Liver (tissue), 7 donors: ENCODE measurements at regions not wholly inside any gene's neighbourhood (a gene's known extent, or its start where the extent isn't known, plus 50 kb on each side); places are given as distances from the start of the nearest gene placed in this dataset.

ENCODE experiments used
- DNase-seq: peaks from one replicate; pipeline ENCODE4 v3.0.0-alpha.2; 2017; ENCODE audit warnings: low spot score
- H3K27ac ChIP-seq, 2 donors: one replicate each; pipeline ENCODE4 v1.7.0; 2013; ENCODE audit warnings: inconsistent platforms in 2 of 2, low read length in 2 of 2, control low read depth in 1 of 2, low read depth in 1 of 2, mild to moderate bottlenecking in 1 of 2
- H3K27me3 ChIP-seq, 4 donors: one replicate each; pipeline versions ENCODE4 v1.6.1 to v1.7.0; 2013; ENCODE audit warnings: low read length in 3 of 4, inconsistent platforms in 1 of 4, mild to moderate bottlenecking in 1 of 4, moderate library complexity in 1 of 4; ENCODE audit not compliant: control insufficient read depth in 4 of 4, insufficient read depth in 4 of 4
- H3K36me3 ChIP-seq, 4 donors: one replicate each; pipeline versions ENCODE4 v1.6.1 to v1.7.0; 2013; ENCODE audit warnings: low read length in 3 of 4, mild to moderate bottlenecking in 3 of 4, low read depth in 1 of 4, moderate library complexity in 1 of 4; ENCODE audit not compliant: control insufficient read depth in 4 of 4, insufficient read depth in 3 of 4
- H3K4me1 ChIP-seq, 4 donors: one replicate each; pipeline versions ENCODE4 v1.6.1 to v1.7.0; 2013; ENCODE audit warnings: low read length in 3 of 4, mild to moderate bottlenecking in 3 of 4, moderate library complexity in 1 of 4; ENCODE audit not compliant: control insufficient read depth in 4 of 4, insufficient read depth in 4 of 4
- H3K4me3 ChIP-seq, 3 donors: one replicate each; pipeline versions ENCODE4 v1.6.1 to v1.7.0; 2013; ENCODE audit warnings: low read length in 3 of 3, control low read depth in 1 of 3, low read depth in 1 of 3, mild to moderate bottlenecking in 1 of 3
- H3K9ac ChIP-seq, 2 donors: one replicate each; pipeline ENCODE4 v1.7.0; 2013; ENCODE audit warnings: low read length in 2 of 2, mild to moderate bottlenecking in 2 of 2, moderate library complexity in 2 of 2, control low read depth in 1 of 2, low read depth in 1 of 2
- H3K9me3 ChIP-seq, 4 donors: one replicate each; pipeline versions ENCODE4 v1.6.1 to v1.7.0; 2013; ENCODE audit warnings: low read length in 3 of 4; ENCODE audit not compliant: control insufficient read depth in 4 of 4
- EGR1 ChIP-seq, 2 donors: IDR thresholded peaks; 2 replicates each; pipeline ENCODE4 v1.6.1; 2016 to 2018; ENCODE audit warnings: antibody characterized with exemption in 2 of 2, low read depth in 2 of 2
- FOXA2 ChIP-seq: IDR thresholded peaks from 2 replicates; pipeline ENCODE4 v1.6.1; 2016; ENCODE audit warnings: antibody characterized with exemption
- GABPA ChIP-seq, 2 donors: IDR thresholded peaks in 1 of 2; conservative IDR thresholded peaks in 1 of 2; 2 replicates each; pipeline ENCODE4 v1.6.1; 2016; ENCODE audit warnings: antibody characterized with exemption in 2 of 2, mild to moderate bottlenecking in 1 of 2, moderate library complexity in 1 of 2
- HNF4A ChIP-seq, 2 donors: conservative IDR thresholded peaks; 2 replicates each; pipeline ENCODE4 v1.6.1; 2016; ENCODE audit warnings: antibody characterized with exemption in 2 of 2, mild to moderate bottlenecking in 2 of 2
- HNF4G ChIP-seq: IDR thresholded peaks from 2 replicates; pipeline ENCODE4 v1.6.1; 2016; ENCODE audit warnings: antibody characterized with exemption
- JUND ChIP-seq, 2 donors: IDR thresholded peaks; 2 replicates each; pipeline ENCODE4 v1.6.1; 2016; ENCODE audit warnings: antibody characterized with exemption in 2 of 2
- MAX ChIP-seq: IDR thresholded peaks from 2 replicates; pipeline ENCODE4 v1.6.1; 2016; ENCODE audit warnings: antibody characterized with exemption
- RAD21 ChIP-seq, 2 donors: IDR thresholded peaks; 2 replicates each; pipeline ENCODE4 v1.6.1; 2016; ENCODE audit warnings: antibody characterized with exemption in 2 of 2, mild to moderate bottlenecking in 2 of 2
- SP1 ChIP-seq: IDR thresholded peaks from 2 replicates; pipeline ENCODE4 v1.6.1; 2018; ENCODE audit warnings: antibody characterized with exemption, mild to moderate bottlenecking
- TAF1 ChIP-seq: conservative IDR thresholded peaks from 2 replicates; pipeline ENCODE4 v1.6.1; 2016; ENCODE audit warnings: antibody characterized with exemption, mild to moderate bottlenecking
- YY1 ChIP-seq: IDR thresholded peaks from 2 replicates; pipeline ENCODE4 v1.6.1; 2016; ENCODE audit warnings: antibody characterized with exemption, mild to moderate bottlenecking
- WGBS: extraction: QIAGEN DNeasy Blood & Tissue Kit; methylation state at CpG from one replicate; pipeline ENCODE4 v1.1.7; 2013; 5-methylcytosine and 5-hydroxymethylcytosine counted together
- TF ChIP-seq, protein P1 (sequence below): IDR thresholded peaks from 2 replicates; pipeline ENCODE4 v1.6.1; 2016; ENCODE audit warnings: antibody characterized with exemption
- TF ChIP-seq, protein P2 (sequence below): IDR thresholded peaks from 2 replicates; pipeline ENCODE4 v1.6.1; 2016; ENCODE audit warnings: antibody characterized with exemption
- TF ChIP-seq, protein P3 (sequence below): IDR thresholded peaks from 2 replicates; pipeline ENCODE4 v1.6.1; 2016; ENCODE audit warnings: antibody characterized with exemption, mild to moderate bottlenecking
- donor health status: healthy.
- donor health status: healthy.
- donor health status: healthy.
- donor health status: healthy.

DNA sequence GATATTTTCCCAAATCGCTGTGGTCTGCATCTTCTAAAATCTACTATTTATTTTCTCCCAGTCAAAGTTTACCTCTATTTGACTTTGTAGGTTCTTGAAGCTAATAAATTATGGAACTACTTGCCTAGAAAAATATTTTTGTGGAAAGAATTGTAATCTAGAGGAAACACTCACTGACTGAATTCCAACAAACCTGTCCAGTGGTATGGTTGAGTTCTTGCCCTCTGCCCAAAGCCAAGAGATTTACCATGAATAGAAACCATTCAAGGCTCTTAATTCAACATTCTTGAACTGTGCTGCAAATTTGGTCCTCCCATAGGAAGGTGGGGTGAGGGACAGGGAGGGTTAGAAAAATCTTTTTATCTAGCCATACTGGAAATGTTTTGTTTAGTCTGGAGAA lies 233.9 kb upstream of the MAP3K1 start:
- Histone ChIP-seq H3K9me3 (peaks cover 0 to 2% (median 0%) of the 10 kb centered on the region in 4 donors), H3K27ac (no peak overlapping the region), H3K27me3 (no peaks in the 10 kb centered on the region), H3K4me3 (no peak overlapping the region), H3K9ac (no peak overlapping the region), H3K36me3 (no peaks in the 10 kb centered on the region), H3K4me1 (peaks cover 0 to 4% (median 3%) of the 10 kb centered on the region in 4 donors)
- 85% methylated on average over 1 of the region's 1 CpG for WGBS
- no peak for DNase-seq
- TF ChIP-seq HNF4G, result no peak
- TF ChIP-seq HNF4A (conservative IDR thresholded peaks at IDR 0.05), result no peak
- TF ChIP-seq MAX, result no peak
- no peak for TF ChIP-seq YY1
- no peak for TF ChIP-seq GABPA (IDR thresholded peaks at IDR 0.05 in 1 of 2, conservative IDR thresholded peaks at IDR 0.05 in 1 of 2)
- no peak for TF ChIP-seq EGR1 (IDR thresholded peaks at IDR 0.05; ENCODE audit: low read depth in 2 of 2)
- TF ChIP-seq, protein P1, sequence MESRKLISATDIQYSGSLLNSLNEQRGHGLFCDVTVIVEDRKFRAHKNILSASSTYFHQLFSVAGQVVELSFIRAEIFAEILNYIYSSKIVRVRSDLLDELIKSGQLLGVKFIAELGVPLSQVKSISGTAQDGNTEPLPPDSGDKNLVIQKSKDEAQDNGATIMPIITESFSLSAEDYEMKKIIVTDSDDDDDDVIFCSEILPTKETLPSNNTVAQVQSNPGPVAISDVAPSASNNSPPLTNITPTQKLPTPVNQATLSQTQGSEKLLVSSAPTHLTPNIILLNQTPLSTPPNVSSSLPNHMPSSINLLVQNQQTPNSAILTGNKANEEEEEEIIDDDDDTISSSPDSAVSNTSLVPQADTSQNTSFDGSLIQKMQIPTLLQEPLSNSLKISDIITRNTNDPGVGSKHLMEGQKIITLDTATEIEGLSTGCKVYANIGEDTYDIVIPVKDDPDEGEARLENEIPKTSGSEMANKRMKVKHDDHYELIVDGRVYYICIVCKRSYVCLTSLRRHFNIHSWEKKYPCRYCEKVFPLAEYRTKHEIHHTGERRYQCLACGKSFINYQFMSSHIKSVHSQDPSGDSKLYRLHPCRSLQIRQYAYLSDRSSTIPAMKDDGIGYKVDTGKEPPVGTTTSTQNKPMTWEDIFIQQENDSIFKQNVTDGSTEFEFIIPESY, result no peak
- TF ChIP-seq FOXA2, result no peak
- TF ChIP-seq, protein P2, sequence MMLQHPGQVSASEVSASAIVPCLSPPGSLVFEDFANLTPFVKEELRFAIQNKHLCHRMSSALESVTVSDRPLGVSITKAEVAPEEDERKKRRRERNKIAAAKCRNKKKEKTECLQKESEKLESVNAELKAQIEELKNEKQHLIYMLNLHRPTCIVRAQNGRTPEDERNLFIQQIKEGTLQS, result no peak
- TF ChIP-seq JUND (IDR thresholded peaks at IDR 0.05), result no peak

GRCh38 chr5:56580864-56581263 lies 234.5 kb upstream of the MAP3K1 start:
- Histone ChIP-seq H3K27me3 (no peaks in the 10 kb centered on the region), H3K4me3 (no peak overlapping the region), H3K4me1 (peaks cover 0 to 3% (median under 1%) of the 10 kb centered on the region in 4 donors), H3K27ac (no peak overlapping the region), H3K9ac (no peak overlapping the region), H3K36me3 (no peaks in the 10 kb centered on the region), H3K9me3 (peaks cover 0 to 2% (median 0%) of the 10 kb centered on the region in 4 donors)
- no peak for DNase-seq
- WGBS, result 95% methylated on average over 2 of the region's 2 CpGs
- TF ChIP-seq HNF4A (conservative IDR thresholded peaks at IDR 0.05), result no peak
- no peak for TF ChIP-seq SP1

DNA sequence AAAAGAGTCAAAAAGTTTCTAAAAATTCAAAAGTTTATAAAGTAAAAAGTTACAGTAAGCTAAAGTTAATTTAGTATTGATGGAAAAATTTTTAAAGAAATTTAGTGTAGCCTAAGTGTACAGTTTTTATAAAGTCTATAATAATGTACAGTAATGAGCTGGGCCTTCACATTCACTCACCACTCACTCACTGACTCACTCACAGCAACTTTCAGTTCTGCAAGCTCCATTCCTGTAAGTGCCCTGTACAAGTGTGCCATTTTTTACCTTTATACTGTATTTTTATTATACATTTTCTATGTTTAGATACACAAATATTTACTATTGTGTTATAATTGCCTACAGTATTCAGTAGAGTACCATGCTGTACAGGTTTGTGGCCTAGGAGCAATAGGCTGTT lies 239.5 kb upstream of the MAP3K1 start:
- Histone ChIP-seq H3K4me1 (no peaks in the 10 kb centered on the region), H3K36me3 (no peaks in the 10 kb centered on the region), H3K27me3 (no peaks in the 10 kb centered on the region), H3K9me3 (no peaks in the 10 kb centered on the region), H3K9ac (no peak overlapping the region), H3K27ac (no peak overlapping the region), H3K4me3 (no peak overlapping the region)
- no peak for TF ChIP-seq RAD21 (IDR thresholded peaks at IDR 0.05)
- TF ChIP-seq, protein P1, result no peak
- TF ChIP-seq, protein P3, sequence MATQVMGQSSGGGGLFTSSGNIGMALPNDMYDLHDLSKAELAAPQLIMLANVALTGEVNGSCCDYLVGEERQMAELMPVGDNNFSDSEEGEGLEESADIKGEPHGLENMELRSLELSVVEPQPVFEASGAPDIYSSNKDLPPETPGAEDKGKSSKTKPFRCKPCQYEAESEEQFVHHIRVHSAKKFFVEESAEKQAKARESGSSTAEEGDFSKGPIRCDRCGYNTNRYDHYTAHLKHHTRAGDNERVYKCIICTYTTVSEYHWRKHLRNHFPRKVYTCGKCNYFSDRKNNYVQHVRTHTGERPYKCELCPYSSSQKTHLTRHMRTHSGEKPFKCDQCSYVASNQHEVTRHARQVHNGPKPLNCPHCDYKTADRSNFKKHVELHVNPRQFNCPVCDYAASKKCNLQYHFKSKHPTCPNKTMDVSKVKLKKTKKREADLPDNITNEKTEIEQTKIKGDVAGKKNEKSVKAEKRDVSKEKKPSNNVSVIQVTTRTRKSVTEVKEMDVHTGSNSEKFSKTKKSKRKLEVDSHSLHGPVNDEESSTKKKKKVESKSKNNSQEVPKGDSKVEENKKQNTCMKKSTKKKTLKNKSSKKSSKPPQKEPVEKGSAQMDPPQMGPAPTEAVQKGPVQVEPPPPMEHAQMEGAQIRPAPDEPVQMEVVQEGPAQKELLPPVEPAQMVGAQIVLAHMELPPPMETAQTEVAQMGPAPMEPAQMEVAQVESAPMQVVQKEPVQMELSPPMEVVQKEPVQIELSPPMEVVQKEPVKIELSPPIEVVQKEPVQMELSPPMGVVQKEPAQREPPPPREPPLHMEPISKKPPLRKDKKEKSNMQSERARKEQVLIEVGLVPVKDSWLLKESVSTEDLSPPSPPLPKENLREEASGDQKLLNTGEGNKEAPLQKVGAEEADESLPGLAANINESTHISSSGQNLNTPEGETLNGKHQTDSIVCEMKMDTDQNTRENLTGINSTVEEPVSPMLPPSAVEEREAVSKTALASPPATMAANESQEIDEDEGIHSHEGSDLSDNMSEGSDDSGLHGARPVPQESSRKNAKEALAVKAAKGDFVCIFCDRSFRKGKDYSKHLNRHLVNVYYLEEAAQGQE, result no peak
- no peak for TF ChIP-seq HNF4G
- TF ChIP-seq YY1, result no peak
- TF ChIP-seq TAF1, result no peak
- no peak for TF ChIP-seq EGR1 (IDR thresholded peaks at IDR 0.05; ENCODE audit: low read depth in 2 of 2)
- DNase-seq, result no peak
